Stimulated activated CD4-positive, alpha-beta T cell treated with anti-CD3 and anti-CD28 coated beads, Interleukin-1b, Interleukin-23, amount 100 ng/mL, for 48 hours (primary cell): ENCODE measurements at regions not wholly inside any gene's neighbourhood (a gene's known extent, or its start where the extent isn't known, plus 50 kb on each side); places are given as distances from the start of the nearest gene placed in this dataset.
"Not testable (repeated sequence)": the region's sequence is repeated elsewhere in the genome, so short reads cannot be mapped to it uniquely, and the experiment has no call there.

ENCODE experiments used
- DNase-seq: peaks from one replicate; pipeline ENCODE4 v3.0.0-alpha.2; 2020

DNA sequence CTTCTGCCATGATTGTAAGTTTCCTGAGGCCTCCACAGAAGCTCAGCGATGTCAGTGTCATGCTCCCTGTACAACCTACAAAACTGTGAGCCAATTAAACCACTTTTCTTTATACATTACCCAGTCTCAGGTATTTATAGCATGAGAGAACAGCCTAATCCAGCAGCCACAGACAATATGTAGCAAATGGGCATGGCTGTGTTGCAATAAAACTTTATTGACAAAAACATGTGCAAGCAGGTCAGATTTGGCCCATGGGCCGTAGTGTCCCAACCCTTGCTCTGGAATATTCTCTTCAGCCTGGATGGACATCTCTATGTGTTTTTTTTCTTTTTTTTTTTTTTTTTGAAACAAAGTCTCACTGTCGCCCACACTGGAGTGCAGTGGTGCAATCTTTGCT, 60.9 kb upstream of the EEF2KMT start:
- DNase-seq: no peak

GRCh38 chr16:5156486-5156885, 58.9 kb upstream of the EEF2KMT start:
- DNase-seq: not testable (repeated sequence)

- DNase-seq: peak; percentile 5
These were observed 56.4 kb upstream of the EEF2KMT start for GRCh38 chr16:5154006-5154405.

DNA sequence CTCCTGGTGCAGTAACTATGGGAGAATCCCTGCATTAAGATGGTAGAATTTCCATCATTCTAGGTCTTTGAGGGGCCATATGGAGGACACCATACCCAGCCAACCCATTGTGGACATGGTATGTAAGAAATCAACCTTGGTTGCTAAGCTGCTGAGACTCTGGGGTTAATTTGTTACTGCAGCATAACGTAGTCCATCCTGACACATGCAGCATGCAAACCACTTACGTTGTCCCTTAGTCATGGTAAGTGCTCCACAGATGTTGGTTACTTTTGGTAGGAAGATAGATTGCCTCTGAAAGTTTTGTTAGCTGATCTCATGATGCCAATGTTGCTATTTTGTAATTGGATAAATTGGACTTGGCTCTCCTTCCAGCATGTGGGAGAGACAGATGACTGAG, 53.8 kb upstream of the EEF2KMT start:
- DNase-seq: not testable (repeated sequence)
